Endothelial cell of umbilical vein (primary cell): ENCODE measurements at regions not wholly inside any gene's neighbourhood (a gene's known extent, or its start where the extent isn't known, plus 50 kb on each side); places are given as distances from the start of the nearest gene placed in this dataset.

Experiments
- BruUV-seq: library from RNA; stranded (reverse); fragments of 400-500 nt; replicated peaks from 2 replicates; lab custom pipeline; 2021; lab: Mats Ljungman, UMichigan
- CTCF ChIA-PET: fragments of 300-600, 350-600 bp; sonication (Branson Sonifier 250); formaldehyde crosslinking; loops from one replicate; lab custom pipeline; 2021; ENCODE audit warnings: antibody characterized with exemption, inconsistent platforms; lab: Charles Lee
- POLR2A ChIA-PET: fragments of 300-600, 350-600 bp; sonication (Branson Sonifier 250); formaldehyde crosslinking; loops from one replicate; lab custom pipeline; 2021; ENCODE audit warnings: antibody characterized with exemption, inconsistent platforms; lab: Charles Lee
- DNase-seq: peaks from one replicate; pipeline ENCODE4 v3.0.0-alpha.2; 2011; ENCODE audit warnings: low read depth, low spot score
- FAIRE-seq: peaks from 2 replicates; lab custom pipeline; 2011; peaks lifted over from hg19 to GRCh38; lab: Jason Lieb, UNC
- H2AFZ ChIP-seq: 2 replicates; pipeline ENCODE4 v1.6.0; 2012; ENCODE audit warnings: low read depth, low read length, control low read depth, inconsistent platforms
- H3K27ac ChIP-seq: 2 replicates; pipeline ENCODE4 v1.5.1; 2011; ENCODE audit warnings: low read depth, mild to moderate bottlenecking, control low read depth, low read length, moderate library complexity; ENCODE audit not compliant: insufficient read depth
- H3K27me3 ChIP-seq, 2 experiments: 2 replicates each; pipeline versions ENCODE4 v1.6.0 to v1.6.1; 2011; ENCODE audit warnings: low read length in 2 of 2, mixed read lengths in 1 of 2; ENCODE audit not compliant: control insufficient read depth in 2 of 2, insufficient read depth in 2 of 2
- H3K36me3 ChIP-seq, 2 experiments: 2 replicates in 1 of 2; 3 replicates in 1 of 2; pipeline ENCODE4 v1.5.1; 2011; ENCODE audit warnings: low read length in 2 of 2, mild to moderate bottlenecking in 1 of 2, moderate library complexity in 1 of 2; ENCODE audit not compliant: control insufficient read depth in 2 of 2, insufficient read depth in 2 of 2; ENCODE audit errors: extremely low read depth in 1 of 2
- H3K4me1 ChIP-seq: 3 replicates; pipeline ENCODE4 v1.5.1; 2011; ENCODE audit warnings: mild to moderate bottlenecking, low read length; ENCODE audit not compliant: control insufficient read depth, insufficient read depth; ENCODE audit errors: extremely low read depth
- H3K4me2 ChIP-seq: 2 replicates; pipeline ENCODE4 v1.6.1; 2011; ENCODE audit warnings: low read length, control low read depth, mixed read lengths; ENCODE audit not compliant: insufficient read depth
- H3K4me3 ChIP-seq, 3 experiments: fragments of 200-600 bp in 1 of 3; sonication (generic), shearing (Covaris generic) in 1 of 3; replicated peaks in 1 of 3; 2 replicates each; pipeline ENCODE4 v1.5.1; 2011 to 2016; ENCODE audit warnings: control low read depth in 3 of 3, low read length in 3 of 3, mild to moderate bottlenecking in 2 of 3, inconsistent platforms in 1 of 3, low read depth in 1 of 3, moderate library complexity in 1 of 3; ENCODE audit not compliant: insufficient read depth in 1 of 3
- H3K79me2 ChIP-seq: 2 replicates; pipeline ENCODE4 v1.6.0; 2012; ENCODE audit warnings: low read length, inconsistent platforms; ENCODE audit not compliant: control insufficient read depth, insufficient read depth
- H3K9ac ChIP-seq: replicated peaks from 2 replicates; pipeline ENCODE3; 2011; ENCODE audit warnings: low read length, control low read depth; ENCODE audit not compliant: insufficient read depth; ENCODE audit errors: extremely low read depth
- H3K9me1 ChIP-seq: replicated peaks from 3 replicates; pipeline ENCODE4 v1.6.0; 2011; ENCODE audit warnings: mild to moderate bottlenecking, low read length; ENCODE audit not compliant: control insufficient read depth, insufficient read depth; ENCODE audit errors: extremely low read depth
- H3K9me3 ChIP-seq: replicated peaks from 2 replicates; pipeline ENCODE4 v1.5.1; 2012; ENCODE audit warnings: low read length, inconsistent platforms; ENCODE audit not compliant: control insufficient read depth, insufficient read depth
- H4K20me1 ChIP-seq: replicated peaks from 2 replicates; pipeline ENCODE3; 2011; ENCODE audit warnings: mild to moderate bottlenecking, low read length; ENCODE audit not compliant: control insufficient read depth, insufficient read depth; ENCODE audit errors: extremely low read depth
- CTCF ChIP-seq, 2 donors: IDR thresholded peaks; 1 replicate in 1 of 2; 2 replicates in 1 of 2; pipeline ENCODE4 v1.5.1; 2011; ENCODE audit warnings: low read length in 2 of 2, mild to moderate bottlenecking in 2 of 2, moderate library complexity in 2 of 2, control low read depth in 1 of 2, inconsistent platforms in 1 of 2, low read depth in 1 of 2; ENCODE audit not compliant: insufficient read depth in 1 of 2; ENCODE audit errors: extremely low read depth in 1 of 2
- GATA2 ChIP-seq: IDR thresholded peaks from 2 replicates; pipeline ENCODE4 v1.7.0; 2011; ENCODE audit warnings: low read depth, mild to moderate bottlenecking, moderate library complexity, mixed read lengths, low read length; ENCODE audit not compliant: insufficient read length, insufficient read depth
- MYC ChIP-seq: IDR thresholded peaks from one replicate; pipeline ENCODE4 v1.6.1; 2011; ENCODE audit warnings: mild to moderate bottlenecking, low read depth, low read length
- POLR2A ChIP-seq: IDR thresholded peaks from 2 replicates; pipeline ENCODE4 v1.6.1; 2012; ENCODE audit warnings: low read depth, mild to moderate bottlenecking, control low read depth, low read length
- dilution Hi-C: fragments of 300-500 bp; cut with MboI; formaldehyde crosslinking; loops from one replicate; pipeline ENCODE4 v1.15.0; 2019; ENCODE audit warnings: low sequenced_read_pairs; ENCODE audit not compliant: extremely low pct_ligation_motif_present
- intact Hi-C: fragments of 100-400 bp; cut with micrococcal nuclease; formaldehyde crosslinking; loops from one replicate; pipeline ENCODE4 v1.10.0; 2022

GRCh38 chr13:111625526-111626315, 305.3 kb downstream of the TEX29 start:
- Histone ChIP-seq H3K27me3 (no peaks in the 10 kb centered on the region), H3K4me1 (no peaks in the 10 kb centered on the region)
- dilution Hi-C loops: no loop called here

More at GRCh38 chr13:111625526-111626315, 305.3 kb downstream of the TEX29 start:
- H3K9me3 ChIP-seq: peaks cover 6% of the 10 kb centered on the region
- no peaks in the 10 kb centered on the region for H3K36me3 ChIP-seq
- intact Hi-C loops: no loop called here
- TF ChIP-seq GATA2 (no peak), POLR2A (no peak), MYC (no peak), CTCF (IDR thresholded peaks at IDR 0.05; ENCODE audit: extremely low read depth in 1 of 2, insufficient read depth in 1 of 2, low read depth in 1 of 2, low read length in 2 of 2) (no peak)
- H3K9me1 ChIP-seq: no peaks in the 10 kb centered on the region
- no peaks in the 10 kb centered on the region for H3K79me2 ChIP-seq
- CTCF ChIA-PET: no interaction called here
- no peak overlapping the region for H3K9ac ChIP-seq
- H3K27ac ChIP-seq: no peak overlapping the region
- no TSS peak for BruUV-seq
- DNase-seq: no peak
- no peak overlapping the region for H3K4me3 ChIP-seq
- no peak overlapping the region for H3K4me2 ChIP-seq
- POLR2A ChIA-PET: no interaction called here
- FAIRE-seq: no peak
- no peaks in the 10 kb centered on the region for H4K20me1 ChIP-seq
- no peak overlapping the region for H2AFZ ChIP-seq
